NCI-H1694 treated with DMSO at 0.1 percent for 48 hours (cell line): ENCODE measurements at regions not wholly inside any gene's neighbourhood (a gene's known extent, or its start where the extent isn't known, plus 50 kb on each side); places are given as distances from the start of the nearest gene placed in this dataset.
A peak's percentile ranks its signal among the peaks of the same experiment; 100 is the strongest.

ENCODE experiments used
- DNase-seq: peaks from one replicate; lab custom pipeline; 2025; lab: John Stamatoyannopoulos, UW

- peak; percentile 1 for DNase-seq
Measured at GRCh38 chr18:37742436-37742835, 176.8 kb upstream of the CELF4 start.

GRCh38 chr18:37741032-37741623 lies 175.5 kb upstream of the CELF4 start:
- DNase-seq: no peak

- DNase-seq: no peak
Measured at GRCh38 chr18:37734406-37734805, 168.8 kb upstream of the CELF4 start.

- no peak for DNase-seq
Measured at GRCh38 chr18:37729716-37730115, 164.1 kb upstream of the CELF4 start.

GRCh38 chr18:37724206-37724605 lies 158.6 kb upstream of the CELF4 start:
- DNase-seq: no peak

GRCh38 chr18:37721544-37722522 lies 156.2 kb upstream of the CELF4 start:
- no peak for DNase-seq

GRCh38 chr18:37720663-37721062 lies 155.1 kb upstream of the CELF4 start:
- DNase-seq: no peak

GRCh38 chr18:37717656-37718055 lies 152.1 kb upstream of the CELF4 start:
- no peak for DNase-seq

- DNase-seq: no peak
Measured at GRCh38 chr18:37717098-37717497, 151.5 kb upstream of the CELF4 start.

GRCh38 chr18:37716106-37716735 lies 150.6 kb upstream of the CELF4 start:
- no peak for DNase-seq

- peak; percentile 27 for DNase-seq
Measured at GRCh38 chr18:37714691-37715090, 149.1 kb upstream of the CELF4 start.

- DNase-seq: no peak
Measured at GRCh38 chr18:37712776-37713175, 147.2 kb upstream of the CELF4 start.

GRCh38 chr18:37711766-37712505 lies 146.3 kb upstream of the CELF4 start:
- no peak for DNase-seq

GRCh38 chr18:37710726-37711125 lies 145.1 kb upstream of the CELF4 start:
- DNase-seq: no peak

- no peak for DNase-seq
Measured at GRCh38 chr18:37709740-37710139, 144.1 kb upstream of the CELF4 start.

- DNase-seq: no peak
Measured at GRCh38 chr18:37705016-37705415, 139.4 kb upstream of the CELF4 start.

GRCh38 chr18:37702841-37703240 lies 137.2 kb upstream of the CELF4 start:
- DNase-seq: no peak

GRCh38 chr18:37701967-37702366 lies 136.4 kb upstream of the CELF4 start:
- no peak for DNase-seq

- DNase-seq: no peak
Measured at GRCh38 chr18:37698508-37699040, 133.0 kb upstream of the CELF4 start.

- no peak for DNase-seq
Measured at GRCh38 chr18:37694516-37694915, 128.9 kb upstream of the CELF4 start.

- DNase-seq: no peak
Measured at GRCh38 chr18:37691162-37691561, 125.6 kb upstream of the CELF4 start.

GRCh38 chr18:37689841-37690240 lies 124.2 kb upstream of the CELF4 start:
- DNase-seq: no peak
